ENCODE measurements at regions not wholly inside any gene's neighbourhood (a gene's known extent, or its start where the extent isn't known, plus 50 kb on each side); places are given as distances from the start of the nearest gene placed in this dataset.

GRCh38 chr10:84574102-84574501 lies 245.7 kb downstream of the CCSER2 start:
- TF ChIP-seq ATF6 (CRISPR knock-in tag; IDR thresholded peaks at IDR 0.05) = no peak
- TF ChIP-seq, protein P1, sequence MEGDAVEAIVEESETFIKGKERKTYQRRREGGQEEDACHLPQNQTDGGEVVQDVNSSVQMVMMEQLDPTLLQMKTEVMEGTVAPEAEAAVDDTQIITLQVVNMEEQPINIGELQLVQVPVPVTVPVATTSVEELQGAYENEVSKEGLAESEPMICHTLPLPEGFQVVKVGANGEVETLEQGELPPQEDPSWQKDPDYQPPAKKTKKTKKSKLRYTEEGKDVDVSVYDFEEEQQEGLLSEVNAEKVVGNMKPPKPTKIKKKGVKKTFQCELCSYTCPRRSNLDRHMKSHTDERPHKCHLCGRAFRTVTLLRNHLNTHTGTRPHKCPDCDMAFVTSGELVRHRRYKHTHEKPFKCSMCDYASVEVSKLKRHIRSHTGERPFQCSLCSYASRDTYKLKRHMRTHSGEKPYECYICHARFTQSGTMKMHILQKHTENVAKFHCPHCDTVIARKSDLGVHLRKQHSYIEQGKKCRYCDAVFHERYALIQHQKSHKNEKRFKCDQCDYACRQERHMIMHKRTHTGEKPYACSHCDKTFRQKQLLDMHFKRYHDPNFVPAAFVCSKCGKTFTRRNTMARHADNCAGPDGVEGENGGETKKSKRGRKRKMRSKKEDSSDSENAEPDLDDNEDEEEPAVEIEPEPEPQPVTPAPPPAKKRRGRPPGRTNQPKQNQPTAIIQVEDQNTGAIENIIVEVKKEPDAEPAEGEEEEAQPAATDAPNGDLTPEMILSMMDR (IDR thresholded peaks at IDR 0.05) = no peak
- TF ChIP-seq ZNF396 (CRISPR knock-in tag; IDR thresholded peaks at IDR 0.05; ENCODE audit: borderline replicate concordance) = no peak
- TF ChIP-seq FOXJ3 (CRISPR knock-in tag; IDR thresholded peaks at IDR 0.05; ENCODE audit: borderline replicate concordance) = no peak
- TF ChIP-seq MAX (CRISPR knock-in tag; IDR thresholded peaks at IDR 0.05) = no peak
- no peak for TF ChIP-seq KAT7 (CRISPR knock-in tag; IDR thresholded peaks at IDR 0.05; ENCODE audit: borderline replicate concordance)
- no peak for TF ChIP-seq ZNF121 (CRISPR knock-in tag; IDR thresholded peaks at IDR 0.05)
- TF ChIP-seq, protein P2, sequence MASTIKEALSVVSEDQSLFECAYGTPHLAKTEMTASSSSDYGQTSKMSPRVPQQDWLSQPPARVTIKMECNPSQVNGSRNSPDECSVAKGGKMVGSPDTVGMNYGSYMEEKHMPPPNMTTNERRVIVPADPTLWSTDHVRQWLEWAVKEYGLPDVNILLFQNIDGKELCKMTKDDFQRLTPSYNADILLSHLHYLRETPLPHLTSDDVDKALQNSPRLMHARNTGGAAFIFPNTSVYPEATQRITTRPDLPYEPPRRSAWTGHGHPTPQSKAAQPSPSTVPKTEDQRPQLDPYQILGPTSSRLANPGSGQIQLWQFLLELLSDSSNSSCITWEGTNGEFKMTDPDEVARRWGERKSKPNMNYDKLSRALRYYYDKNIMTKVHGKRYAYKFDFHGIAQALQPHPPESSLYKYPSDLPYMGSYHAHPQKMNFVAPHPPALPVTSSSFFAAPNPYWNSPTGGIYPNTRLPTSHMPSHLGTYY (CRISPR knock-in tag; IDR thresholded peaks at IDR 0.05) = no peak
- TF ChIP-seq CREM (CRISPR knock-in tag; IDR thresholded peaks at IDR 0.05) = no peak

Measured in WTC11 (cell line).